Medulla oblongata (tissue), 1 donor: ENCODE measurements at regions not wholly inside any gene's neighbourhood (a gene's known extent, or its start where the extent isn't known, plus 50 kb on each side); places are given as distances from the start of the nearest gene placed in this dataset.

ENCODE experiments used
- DNase-seq: peaks from one replicate; pipeline ENCODE4 v3.0.0-alpha.2; 2015; ENCODE audit errors: extremely low spot score

- no peak for DNase-seq
Measured at GRCh38 chr10:108130575-108130974, 966.1 kb upstream of the SORCS1 start.

- DNase-seq: no peak
Measured at GRCh38 chr10:108112218-108112617, 947.7 kb upstream of the SORCS1 start.

GRCh38 chr10:108104551-108105156, 940.1 kb upstream of the SORCS1 start:
- no peak for DNase-seq

GRCh38 chr10:108097258-108097657, 932.8 kb upstream of the SORCS1 start:
- no peak for DNase-seq

- DNase-seq: no peak
Measured at GRCh38 chr10:108095932-108096925, 931.7 kb upstream of the SORCS1 start.

GRCh38 chr10:108090476-108091215, 926.1 kb upstream of the SORCS1 start:
- no peak for DNase-seq

GRCh38 chr10:108086502-108086901, 922.0 kb upstream of the SORCS1 start:
- DNase-seq: no peak

GRCh38 chr10:108082596-108082995, 918.1 kb upstream of the SORCS1 start:
- DNase-seq: no peak

- no peak for DNase-seq
Measured at GRCh38 chr10:108078263-108078662, 913.8 kb upstream of the SORCS1 start.

- DNase-seq: no peak
Measured at GRCh38 chr10:108072466-108072865, 908.0 kb upstream of the SORCS1 start.

GRCh38 chr10:108070789-108071188, 906.3 kb upstream of the SORCS1 start:
- DNase-seq: no peak

- no peak for DNase-seq
Measured at GRCh38 chr10:108069096-108069495, 904.6 kb upstream of the SORCS1 start.

GRCh38 chr10:108064746-108065260, 900.3 kb upstream of the SORCS1 start:
- DNase-seq: no peak

GRCh38 chr10:108060246-108060645, 895.7 kb upstream of the SORCS1 start:
- DNase-seq: no peak

- DNase-seq: no peak
Measured at GRCh38 chr10:108055506-108055905, 891.0 kb upstream of the SORCS1 start.

- DNase-seq: no peak
Measured at GRCh38 chr10:108052981-108053380, 888.5 kb upstream of the SORCS1 start.

- DNase-seq: no peak
Measured at GRCh38 chr10:108051218-108051617, 886.7 kb upstream of the SORCS1 start.

- no peak for DNase-seq
Measured at GRCh38 chr10:108050626-108051025, 886.1 kb upstream of the SORCS1 start.

- DNase-seq: no peak
Measured at GRCh38 chr10:108049668-108050067, 885.2 kb upstream of the SORCS1 start.

GRCh38 chr10:108048898-108049297, 884.4 kb upstream of the SORCS1 start:
- DNase-seq: no peak

GRCh38 chr10:108039821-108040584, 875.5 kb upstream of the SORCS1 start:
- no peak for DNase-seq
